ENCODE measurements at regions not wholly inside any gene's neighbourhood (a gene's known extent, or its start where the extent isn't known, plus 50 kb on each side); places are given as distances from the start of the nearest gene placed in this dataset.

DNA sequence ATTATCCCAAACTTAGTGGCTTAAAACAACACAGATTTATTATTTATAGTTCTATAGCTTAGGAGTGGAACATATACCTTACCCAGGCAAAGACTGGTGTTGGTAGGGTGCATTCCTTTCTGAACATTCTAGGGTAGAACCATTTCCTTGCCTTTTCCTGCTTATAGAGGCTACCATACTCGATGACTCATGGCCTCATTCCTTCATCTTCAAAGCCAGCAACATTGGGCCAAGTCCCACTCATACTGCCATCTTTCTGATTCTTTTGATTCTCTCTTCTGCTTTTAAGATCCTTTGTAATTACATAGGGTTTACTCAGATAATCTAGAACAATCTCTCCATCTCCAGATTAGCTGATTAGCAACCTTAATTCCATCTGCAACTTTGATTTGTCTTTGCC is 452.7 kb upstream of the KLF4 start:
- CTCF ChIA-PET: no interaction called here
- Mint-ChIP-seq H3K4me3 (no peak overlapping the region), H3K4me1 (no peaks in the 10 kb centered on the region), H3K27ac (no peak overlapping the region), H3K36me3 (no peaks in the 10 kb centered on the region), H3K9me3 (peaks cover 2% of the 10 kb centered on the region), H3K27me3 (no peaks in the 10 kb centered on the region)
- no peak for DNase-seq

- CTCF ChIA-PET: interaction anchor here (0.6 kb wide), 1 partner anchor 1231 kb away, joined by 3 read pairs; no protein-coding TSS in a partner anchor
- no peak overlapping the region for H3K27ac Mint-ChIP-seq
- H3K9me3 Mint-ChIP-seq: peaks cover 2% of the 10 kb centered on the region
- H3K36me3 Mint-ChIP-seq: no peaks in the 10 kb centered on the region
- no peak for DNase-seq
- no peaks in the 10 kb centered on the region for H3K4me1 Mint-ChIP-seq
- H3K4me3 Mint-ChIP-seq: no peak overlapping the region
- H3K27me3 Mint-ChIP-seq: no peaks in the 10 kb centered on the region
Observed at GRCh38 chr9:107940616-107941595, 451.3 kb upstream of the KLF4 start.

DNA sequence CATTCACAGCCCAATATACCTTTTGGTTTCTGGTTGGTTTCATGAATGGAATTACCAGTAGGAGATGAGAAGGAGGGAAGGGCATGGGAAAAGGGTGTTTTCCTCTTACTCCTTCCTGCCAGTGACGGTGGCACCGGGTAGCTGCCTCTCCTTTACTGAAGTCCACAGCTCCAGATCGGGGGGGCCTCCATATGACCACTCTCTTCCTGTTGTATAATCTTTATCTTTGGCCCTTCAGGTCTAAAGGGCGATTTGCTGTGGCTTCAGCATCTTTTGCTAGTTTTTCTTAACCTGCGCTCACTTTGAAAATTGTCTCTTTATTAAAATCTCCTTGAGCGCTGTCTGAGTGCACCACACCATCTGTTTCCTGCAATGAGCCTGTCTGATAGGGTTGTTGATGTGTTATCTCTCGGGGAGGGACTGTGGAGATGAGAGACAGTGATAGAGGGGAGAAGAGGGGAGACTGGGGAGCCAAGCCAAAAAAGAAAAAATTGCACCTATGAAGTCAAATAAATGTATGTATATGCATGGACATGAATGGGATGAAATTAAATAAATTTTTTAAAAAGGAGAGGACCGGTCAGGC is 449.3 kb upstream of the KLF4 start:
- Mint-ChIP-seq H3K27me3 (no peaks in the 10 kb centered on the region), H3K36me3 (no peaks in the 10 kb centered on the region), H3K4me3 (no peak overlapping the region), H3K27ac (no peak overlapping the region), H3K9me3 (peaks cover under 1% of the 10 kb centered on the region), H3K4me1 (no peaks in the 10 kb centered on the region)
- CTCF ChIA-PET: no interaction called here
- DNase-seq: no peak

DNA sequence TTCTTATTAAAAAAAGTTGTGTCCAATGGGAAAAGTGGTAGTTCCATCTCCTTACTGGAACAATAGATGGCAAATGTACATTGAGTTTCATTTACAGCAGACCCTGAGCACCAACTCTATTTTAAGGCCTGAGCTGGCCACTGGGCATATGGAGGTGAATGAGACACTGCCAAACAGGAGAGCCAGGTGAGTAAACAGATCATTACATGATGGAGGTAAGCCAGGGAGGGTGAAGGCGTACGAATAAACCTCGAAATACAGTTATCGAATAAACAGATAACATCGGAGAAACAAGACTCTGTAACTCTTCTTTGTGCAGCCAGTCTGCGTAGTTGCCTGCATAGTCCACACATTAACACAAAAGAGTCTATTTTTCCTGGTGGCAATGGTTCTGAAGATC is 446.4 kb upstream of the KLF4 start:
- no peak for DNase-seq
- Mint-ChIP-seq H3K4me1 (no peaks in the 10 kb centered on the region), H3K9me3 (no peaks in the 10 kb centered on the region), H3K4me3 (no peak overlapping the region), H3K27me3 (no peaks in the 10 kb centered on the region), H3K36me3 (no peaks in the 10 kb centered on the region), H3K27ac (no peak overlapping the region)
- CTCF ChIA-PET: no interaction called here

GRCh38 chr9:107933516-107933915 is 443.9 kb upstream of the KLF4 start:
- Mint-ChIP-seq H3K4me1 (no peaks in the 10 kb centered on the region), H3K27ac (no peak overlapping the region), H3K9me3 (no peaks in the 10 kb centered on the region), H3K36me3 (no peaks in the 10 kb centered on the region), H3K4me3 (no peak overlapping the region), H3K27me3 (no peaks in the 10 kb centered on the region)
- CTCF ChIA-PET: no interaction called here
- no peak for DNase-seq

DNA sequence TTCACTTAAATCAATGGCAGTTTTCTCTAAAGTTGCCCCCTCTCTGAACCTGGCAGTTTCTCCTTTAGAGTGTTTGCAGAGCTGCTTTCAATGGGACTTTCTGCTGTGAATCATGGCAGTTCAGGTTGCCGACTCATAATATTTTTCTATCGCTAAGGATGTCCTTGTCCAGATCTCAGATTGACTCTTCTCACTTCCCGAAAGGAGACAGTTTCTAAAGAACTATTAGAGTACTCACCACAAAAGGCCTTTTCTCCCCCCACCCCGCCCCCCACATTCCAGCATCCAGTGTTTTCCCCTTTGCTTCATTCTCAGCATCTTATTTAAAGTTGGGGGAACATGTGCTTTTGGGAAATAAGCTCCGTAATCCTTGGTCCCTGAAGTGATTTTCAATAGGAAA is 443.5 kb upstream of the KLF4 start:
- H3K27ac Mint-ChIP-seq: no peak overlapping the region
- no peaks in the 10 kb centered on the region for H3K9me3 Mint-ChIP-seq
- no peaks in the 10 kb centered on the region for H3K27me3 Mint-ChIP-seq
- no peaks in the 10 kb centered on the region for H3K4me1 Mint-ChIP-seq
- H3K4me3 Mint-ChIP-seq: no peak overlapping the region
- no peak for DNase-seq
- H3K36me3 Mint-ChIP-seq: no peaks in the 10 kb centered on the region
- CTCF ChIA-PET: no interaction called here

DNA sequence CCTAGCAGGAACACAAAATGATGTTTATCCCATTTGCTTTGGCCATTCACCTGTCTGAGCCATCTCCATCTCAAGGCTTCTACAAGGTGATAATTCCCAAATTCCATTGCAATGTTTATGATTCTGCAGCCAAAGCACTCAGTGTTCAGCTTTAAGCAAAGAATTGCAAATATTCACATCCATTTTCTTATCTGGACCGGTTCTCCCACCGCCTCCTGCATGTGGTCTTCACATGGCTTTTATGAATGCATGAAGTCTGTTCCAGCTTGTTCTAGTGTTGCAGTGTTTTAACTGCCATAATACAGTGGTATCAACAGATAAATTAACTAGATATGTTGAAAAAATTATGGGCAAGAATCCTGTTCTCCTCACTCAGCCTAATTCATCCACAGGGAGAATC is 443.0 kb upstream of the KLF4 start:
- DNase-seq: no peak
- Mint-ChIP-seq H3K9me3 (no peaks in the 10 kb centered on the region), H3K27me3 (no peaks in the 10 kb centered on the region), H3K4me3 (no peak overlapping the region), H3K4me1 (no peaks in the 10 kb centered on the region), H3K36me3 (no peaks in the 10 kb centered on the region), H3K27ac (no peak overlapping the region)
- CTCF ChIA-PET: no interaction called here

GRCh38 chr9:107932046-107932445 is 442.5 kb upstream of the KLF4 start:
- no peak overlapping the region for H3K27ac Mint-ChIP-seq
- no peak for DNase-seq

DNA sequence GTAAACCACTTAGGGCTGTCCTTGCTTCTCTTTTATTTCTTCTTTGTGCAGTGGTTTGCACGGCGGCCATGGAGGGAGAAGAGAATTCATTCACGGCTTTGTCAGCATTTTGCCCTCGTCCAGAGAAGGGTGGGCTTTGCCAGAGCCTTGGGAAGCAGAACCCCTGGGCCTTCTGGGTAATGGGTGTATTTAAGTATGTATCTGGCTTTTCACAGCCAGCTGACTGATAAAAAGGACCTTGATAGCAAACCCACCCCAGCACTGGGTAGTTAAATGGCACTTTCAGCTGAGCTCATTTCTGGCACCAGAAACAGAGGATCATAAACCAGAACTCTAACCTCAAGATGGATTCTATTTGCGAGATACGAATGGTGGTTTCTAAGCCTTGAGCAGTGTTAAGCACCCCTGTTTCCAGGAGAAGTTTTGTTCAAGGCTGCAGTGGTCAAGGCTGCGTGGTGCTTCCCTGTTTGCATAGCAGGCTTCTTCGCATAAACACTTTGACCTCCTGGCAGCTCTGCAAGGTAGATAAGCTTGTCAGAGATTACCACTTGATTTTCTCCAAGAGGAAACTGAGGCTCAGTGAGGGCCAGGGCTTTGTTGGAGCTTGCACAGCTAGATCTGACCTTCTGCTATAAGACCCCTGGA is 441.6 kb upstream of the KLF4 start:
- H3K27ac Mint-ChIP-seq: no peak overlapping the region
- no peak for DNase-seq
- CTCF ChIA-PET: no interaction called here
- no peak overlapping the region for H3K4me3 Mint-ChIP-seq
- no peaks in the 10 kb centered on the region for H3K9me3 Mint-ChIP-seq
- H3K36me3 Mint-ChIP-seq: no peaks in the 10 kb centered on the region
- H3K4me1 Mint-ChIP-seq: no peaks in the 10 kb centered on the region
- H3K27me3 Mint-ChIP-seq: no peaks in the 10 kb centered on the region

More at GRCh38 chr9:107932046-107932445, 442.5 kb upstream of the KLF4 start:
- Mint-ChIP-seq H3K4me1 (no peaks in the 10 kb centered on the region), H3K9me3 (no peaks in the 10 kb centered on the region), H3K36me3 (no peaks in the 10 kb centered on the region), H3K27me3 (no peaks in the 10 kb centered on the region), H3K4me3 (no peak overlapping the region)
- CTCF ChIA-PET: no interaction called here

- Mint-ChIP-seq H3K9me3 (peaks cover 7% of the 10 kb centered on the region), H3K4me3 (no peak overlapping the region), H3K27ac (no peak overlapping the region), H3K36me3 (no peaks in the 10 kb centered on the region), H3K27me3 (no peaks in the 10 kb centered on the region), H3K4me1 (no peaks in the 10 kb centered on the region)
- CTCF ChIA-PET: no interaction called here
- DNase-seq: no peak
Observed at GRCh38 chr9:107929443-107929842, 439.9 kb upstream of the KLF4 start.

DNA sequence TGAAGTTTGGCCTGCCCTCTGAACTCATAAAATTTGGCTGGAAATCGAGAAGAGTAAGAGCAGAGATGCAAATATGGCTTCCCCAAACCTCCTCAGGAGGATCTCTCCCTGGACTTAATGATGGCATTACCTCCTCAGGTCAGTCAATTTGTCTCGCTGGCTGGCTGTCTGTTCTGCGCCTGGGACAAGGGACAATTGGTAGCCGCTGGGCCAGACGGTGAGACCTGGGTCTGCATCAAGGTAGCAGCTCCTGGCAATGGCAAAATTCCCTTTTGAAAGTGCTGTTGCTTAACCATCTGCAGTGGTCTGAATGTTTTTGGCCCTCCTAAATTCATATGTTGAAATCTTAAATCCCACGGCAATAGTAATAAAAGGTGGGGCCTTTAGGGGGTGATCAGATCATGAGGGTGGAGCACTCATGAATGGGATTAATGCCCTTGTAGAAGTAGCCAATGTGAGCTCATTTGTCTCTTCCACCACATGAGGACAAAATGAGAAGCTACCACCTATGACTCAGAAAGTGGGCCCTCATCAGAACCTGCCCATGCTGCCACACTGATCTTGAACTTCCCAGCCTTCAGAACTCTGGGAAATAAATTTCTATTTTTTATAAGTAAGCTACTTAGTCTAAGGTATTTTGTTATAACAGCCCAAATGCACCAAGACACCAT is 439.3 kb upstream of the KLF4 start:
- H3K27me3 Mint-ChIP-seq: no peaks in the 10 kb centered on the region
- no peak for DNase-seq
- no peaks in the 10 kb centered on the region for H3K4me1 Mint-ChIP-seq
- peaks cover 7% of the 10 kb centered on the region for H3K9me3 Mint-ChIP-seq
- H3K27ac Mint-ChIP-seq: no peak overlapping the region
- no peaks in the 10 kb centered on the region for H3K36me3 Mint-ChIP-seq
- CTCF ChIA-PET: no interaction called here
- no peak overlapping the region for H3K4me3 Mint-ChIP-seq

- Mint-ChIP-seq H3K4me1 (no peaks in the 10 kb centered on the region), H3K27ac (no peak overlapping the region), H3K36me3 (no peaks in the 10 kb centered on the region), H3K4me3 (no peak overlapping the region), H3K9me3 (peaks cover 7% of the 10 kb centered on the region), H3K27me3 (no peaks in the 10 kb centered on the region)
- no peak for DNase-seq
- CTCF ChIA-PET: no interaction called here
Observed at GRCh38 chr9:107927276-107927675, 437.7 kb upstream of the KLF4 start.

- Mint-ChIP-seq H3K36me3 (no peaks in the 10 kb centered on the region), H3K4me1 (no peaks in the 10 kb centered on the region), H3K4me3 (no peak overlapping the region), H3K27me3 (no peaks in the 10 kb centered on the region), H3K9me3 (peaks cover 7% of the 10 kb centered on the region), H3K27ac (no peak overlapping the region)
- CTCF ChIA-PET: interaction anchor here (0.5 kb wide), 1 partner anchor 83 kb away, joined by 3 read pairs; no protein-coding TSS in a partner anchor
- DNase-seq: no peak
Observed at GRCh38 chr9:107925749-107926297, 436.3 kb upstream of the KLF4 start.

- CTCF ChIA-PET: no interaction called here
- H3K27me3 Mint-ChIP-seq: no peaks in the 10 kb centered on the region
- DNase-seq: no peak
- no peak overlapping the region for H3K27ac Mint-ChIP-seq
- H3K4me1 Mint-ChIP-seq: no peaks in the 10 kb centered on the region
- peaks cover 8% of the 10 kb centered on the region for H3K9me3 Mint-ChIP-seq
- no peak overlapping the region for H3K4me3 Mint-ChIP-seq
- no peaks in the 10 kb centered on the region for H3K36me3 Mint-ChIP-seq
Observed at GRCh38 chr9:107922260-107922659, 432.7 kb upstream of the KLF4 start.
